ENCODE measurements at regions not wholly inside any gene's neighbourhood (a gene's known extent, or its start where the extent isn't known, plus 50 kb on each side); places are given as distances from the start of the nearest gene placed in this dataset.

DNA sequence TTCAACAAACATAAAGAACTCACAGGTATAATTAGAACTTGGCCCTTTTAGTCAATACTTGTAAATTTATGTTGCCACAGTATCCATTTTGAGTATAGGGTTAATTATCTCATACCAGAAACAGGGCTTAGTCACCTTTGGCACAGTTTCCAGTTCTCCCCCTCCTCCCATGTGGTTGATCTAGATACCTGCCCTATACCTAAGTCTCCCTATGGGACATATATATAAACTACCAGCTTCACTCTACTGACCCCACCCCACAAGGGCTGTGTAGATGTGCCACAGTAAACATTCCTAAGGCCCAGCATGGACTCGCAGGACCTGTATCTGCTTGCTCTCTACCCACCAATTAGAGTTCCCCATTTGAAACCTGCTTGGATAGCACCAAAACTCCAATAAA lies 371.7 kb upstream of the RND3 start:
- H3K79me2 ChIP-seq, result no peaks in the 10 kb centered on the region
- H3K27ac ChIP-seq, result no peak overlapping the region
- no peaks in the 10 kb centered on the region for H3K27me3 ChIP-seq
- H3K4me3 ChIP-seq, result no peak overlapping the region
- H4K20me1 ChIP-seq (ENCODE audit: insufficient read depth, poor library complexity, severe bottlenecking), result no peaks in the 10 kb centered on the region
- no peaks in the 10 kb centered on the region for H3K36me3 ChIP-seq (replicated peaks; ENCODE audit: insufficient read depth, low read depth)
- no peaks in the 10 kb centered on the region for H3K9me2 ChIP-seq (replicated peaks; ENCODE audit: insufficient read depth)
- H3K9me3 ChIP-seq (ENCODE audit: low read depth), result no peaks in the 10 kb centered on the region
- H3K4me2 ChIP-seq, result no peak overlapping the region
- WGBS (ENCODE audit: low lambda C conversion rate, missing lambda C conversion rate), result 86% methylated on average over 1 of the region's 1 CpG
- no peak for DNase-seq (ENCODE audit: low spot score)
- H3K4me1 ChIP-seq (ENCODE audit: insufficient read depth), result no peaks in the 10 kb centered on the region
- no peak for TF ChIP-seq EZH2phosphoT487 (IDR thresholded peaks at IDR 0.05; ENCODE audit: low read depth, severe bottlenecking, unreplicated experiment)
- TF ChIP-seq EZH2 (IDR thresholded peaks at IDR 0.05; ENCODE audit: borderline replicate concordance), result no peak
- TF ChIP-seq, protein P1, sequence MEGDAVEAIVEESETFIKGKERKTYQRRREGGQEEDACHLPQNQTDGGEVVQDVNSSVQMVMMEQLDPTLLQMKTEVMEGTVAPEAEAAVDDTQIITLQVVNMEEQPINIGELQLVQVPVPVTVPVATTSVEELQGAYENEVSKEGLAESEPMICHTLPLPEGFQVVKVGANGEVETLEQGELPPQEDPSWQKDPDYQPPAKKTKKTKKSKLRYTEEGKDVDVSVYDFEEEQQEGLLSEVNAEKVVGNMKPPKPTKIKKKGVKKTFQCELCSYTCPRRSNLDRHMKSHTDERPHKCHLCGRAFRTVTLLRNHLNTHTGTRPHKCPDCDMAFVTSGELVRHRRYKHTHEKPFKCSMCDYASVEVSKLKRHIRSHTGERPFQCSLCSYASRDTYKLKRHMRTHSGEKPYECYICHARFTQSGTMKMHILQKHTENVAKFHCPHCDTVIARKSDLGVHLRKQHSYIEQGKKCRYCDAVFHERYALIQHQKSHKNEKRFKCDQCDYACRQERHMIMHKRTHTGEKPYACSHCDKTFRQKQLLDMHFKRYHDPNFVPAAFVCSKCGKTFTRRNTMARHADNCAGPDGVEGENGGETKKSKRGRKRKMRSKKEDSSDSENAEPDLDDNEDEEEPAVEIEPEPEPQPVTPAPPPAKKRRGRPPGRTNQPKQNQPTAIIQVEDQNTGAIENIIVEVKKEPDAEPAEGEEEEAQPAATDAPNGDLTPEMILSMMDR (IDR thresholded peaks at IDR 0.05; ENCODE audit: poor library complexity), result no peak
- no peak overlapping the region for H2AFZ ChIP-seq

DNA sequence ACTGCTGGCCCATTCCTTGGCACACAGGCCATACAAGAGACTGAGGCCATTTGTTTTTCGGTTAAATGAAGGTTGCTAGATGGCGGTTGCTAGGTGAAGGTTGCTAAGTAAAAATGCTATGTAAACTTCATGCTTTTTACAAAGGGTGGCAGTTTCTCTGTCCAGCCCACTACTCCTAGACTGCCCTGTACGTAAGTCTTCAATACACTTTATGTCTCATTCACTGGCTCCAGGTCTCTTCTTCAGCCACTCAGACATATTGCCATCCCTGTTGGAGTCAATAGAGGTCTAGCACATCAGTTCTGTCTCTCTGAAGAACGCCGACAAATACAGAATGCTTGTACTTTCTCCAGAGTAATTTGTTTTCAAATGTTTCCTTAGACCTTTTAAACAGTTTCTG lies 370.9 kb upstream of the RND3 start:
- TF ChIP-seq, protein P1 (IDR thresholded peaks at IDR 0.05; ENCODE audit: poor library complexity), result no peak
- TF ChIP-seq EZH2phosphoT487 (IDR thresholded peaks at IDR 0.05; ENCODE audit: low read depth, severe bottlenecking, unreplicated experiment), result no peak
- no peak for TF ChIP-seq EZH2 (IDR thresholded peaks at IDR 0.05; ENCODE audit: borderline replicate concordance)
- Histone ChIP-seq H3K36me3 (replicated peaks; ENCODE audit: insufficient read depth, low read depth) (no peaks in the 10 kb centered on the region), H3K27me3 (no peaks in the 10 kb centered on the region), H3K9me2 (replicated peaks; ENCODE audit: insufficient read depth) (no peaks in the 10 kb centered on the region), H2AFZ (no peak overlapping the region), H3K4me2 (no peak overlapping the region), H3K4me3 (no peak overlapping the region), H3K9me3 (ENCODE audit: low read depth) (no peaks in the 10 kb centered on the region), H3K4me1 (ENCODE audit: insufficient read depth) (peaks cover 4% of the 10 kb centered on the region), H3K79me2 (no peaks in the 10 kb centered on the region), H4K20me1 (ENCODE audit: insufficient read depth, poor library complexity, severe bottlenecking) (no peaks in the 10 kb centered on the region), H3K27ac (no peak overlapping the region)
- DNase-seq (ENCODE audit: low spot score), result no peak
- 93% methylated on average over 5 of the region's 5 CpGs for WGBS (ENCODE audit: low lambda C conversion rate, missing lambda C conversion rate)

DNA sequence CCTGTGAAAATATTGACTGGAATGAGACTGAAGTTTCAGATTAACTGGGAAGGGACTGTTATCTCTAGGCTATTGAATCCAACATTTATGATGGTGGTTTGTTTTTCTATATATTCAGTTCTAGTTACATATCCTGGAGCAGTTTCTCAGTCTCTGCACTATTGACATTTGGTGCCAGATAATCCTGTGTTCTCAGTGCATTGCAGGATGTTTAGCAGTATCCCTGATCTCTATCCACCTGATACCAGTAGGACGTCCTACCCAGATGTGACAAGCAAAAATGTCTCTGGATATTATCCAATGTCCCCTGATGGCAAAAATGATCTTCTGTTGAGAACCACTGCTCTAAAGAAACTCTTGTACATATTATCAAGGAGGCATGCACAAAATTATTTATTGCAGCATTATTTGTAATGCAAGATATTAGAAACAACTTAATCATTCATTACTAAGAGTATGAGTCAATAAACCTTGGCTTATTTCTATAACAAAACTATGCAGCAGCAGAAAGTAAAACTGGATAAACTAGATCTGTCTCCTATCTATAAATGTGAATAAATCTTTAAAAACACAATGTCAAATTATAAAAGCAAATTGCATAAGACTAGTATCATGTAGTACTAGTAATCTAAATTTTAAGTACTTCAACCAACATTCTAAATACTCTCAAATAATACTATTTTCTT lies 369.3 kb upstream of the RND3 start:
- H4K20me1 ChIP-seq (ENCODE audit: insufficient read depth, poor library complexity, severe bottlenecking), result no peaks in the 10 kb centered on the region
- H3K27me3 ChIP-seq, result no peaks in the 10 kb centered on the region
- no peaks in the 10 kb centered on the region for H3K9me3 ChIP-seq (ENCODE audit: low read depth)
- no peaks in the 10 kb centered on the region for H3K36me3 ChIP-seq (replicated peaks; ENCODE audit: insufficient read depth, low read depth)
- H3K4me1 ChIP-seq (ENCODE audit: insufficient read depth), result peaks cover 8% of the 10 kb centered on the region
- no peaks in the 10 kb centered on the region for H3K79me2 ChIP-seq
- H3K9me2 ChIP-seq (replicated peaks; ENCODE audit: insufficient read depth), result no peaks in the 10 kb centered on the region
- no peak overlapping the region for H2AFZ ChIP-seq
- no peak overlapping the region for H3K4me2 ChIP-seq
- no peak for TF ChIP-seq EZH2phosphoT487 (IDR thresholded peaks at IDR 0.05; ENCODE audit: low read depth, severe bottlenecking, unreplicated experiment)
- TF ChIP-seq, protein P1 (IDR thresholded peaks at IDR 0.05; ENCODE audit: poor library complexity), result no peak
- no peak overlapping the region for H3K27ac ChIP-seq
- no peak for DNase-seq (ENCODE audit: low spot score)
- 42% methylated on average over 1 of the region's 1 CpG for WGBS (ENCODE audit: low lambda C conversion rate, missing lambda C conversion rate)
- H3K4me3 ChIP-seq, result no peak overlapping the region
